GM18505 (cell line): ENCODE measurements at regions not wholly inside any gene's neighbourhood (a gene's known extent, or its start where the extent isn't known, plus 50 kb on each side); places are given as distances from the start of the nearest gene placed in this dataset.
"Not testable (repeated sequence)": the region's sequence is repeated elsewhere in the genome, so short reads cannot be mapped to it uniquely, and the experiment has no call there.

Experiments
- ATAC-seq: cut with Tn5 transposase; IDR thresholded peaks from one replicate; pipeline ENCODE4 v1.9.1; 2021; ENCODE audit not compliant: unreplicated experiment
- POLR2A ChIP-seq: IDR thresholded peaks from 4 replicates; pipeline ENCODE4 v1.6.1; 2011; ENCODE audit warnings: borderline replicate concordance; ENCODE audit not compliant: insufficient read depth, insufficient read length; ENCODE audit errors: extremely low read depth

- no peak for TF ChIP-seq POLR2A
- ATAC-seq = no peak
Measured at GRCh38 chr3:8154617-8155016, 347.0 kb upstream of the LMCD1 start.

GRCh38 chr3:8156138-8156537, 345.5 kb upstream of the LMCD1 start:
- TF ChIP-seq POLR2A = no peak
- ATAC-seq = no peak

GRCh38 chr3:8156831-8157230, 344.8 kb upstream of the LMCD1 start:
- no peak for TF ChIP-seq POLR2A
- ATAC-seq = no peak

- ATAC-seq = no peak
- TF ChIP-seq POLR2A = no peak
Measured at GRCh38 chr3:8157640-8158039, 344.0 kb upstream of the LMCD1 start.

GRCh38 chr3:8164145-8164544, 337.5 kb upstream of the LMCD1 start:
- ATAC-seq = no peak
- TF ChIP-seq POLR2A = no peak

- ATAC-seq = no peak
- no peak for TF ChIP-seq POLR2A
Measured at GRCh38 chr3:8166014-8166413, 335.6 kb upstream of the LMCD1 start.

GRCh38 chr3:8170971-8171508, 330.6 kb upstream of the LMCD1 start:
- no peak for ATAC-seq
- no peak for TF ChIP-seq POLR2A

GRCh38 chr3:8173892-8174291, 327.7 kb upstream of the LMCD1 start:
- ATAC-seq = no peak
- TF ChIP-seq POLR2A = no peak

- not testable (repeated sequence) for ATAC-seq
Measured at GRCh38 chr3:8176759-8177483, 324.7 kb upstream of the LMCD1 start.

GRCh38 chr3:8178516-8178915, 323.1 kb upstream of the LMCD1 start:
- ATAC-seq = not testable (repeated sequence)

GRCh38 chr3:8182904-8183303, 318.7 kb upstream of the LMCD1 start:
- no peak for ATAC-seq
- TF ChIP-seq POLR2A = no peak

- ATAC-seq = peak; percentile 95
- TF ChIP-seq POLR2A = no peak
Measured at GRCh38 chr3:8183627-8184026, 318.0 kb upstream of the LMCD1 start.

- no peak for TF ChIP-seq POLR2A
- no peak for ATAC-seq
Measured at GRCh38 chr3:8186213-8186612, 315.4 kb upstream of the LMCD1 start.

- no peak for TF ChIP-seq POLR2A
- no peak for ATAC-seq
Measured at GRCh38 chr3:8187996-8188395, 313.6 kb upstream of the LMCD1 start.

GRCh38 chr3:8189051-8189450, 312.6 kb upstream of the LMCD1 start:
- no peak for ATAC-seq
- no peak for TF ChIP-seq POLR2A
